Gastroesophageal sphincter (tissue), 3 donors: ENCODE measurements at regions not wholly inside any gene's neighbourhood (a gene's known extent, or its start where the extent isn't known, plus 50 kb on each side); places are given as distances from the start of the nearest gene placed in this dataset.

Experiments
- CTCF ChIP-seq, 4 experiments: fragments of 200-600 bp in 2 of 4; fragments of 450-650 bp in 2 of 4; sonication (generic) in 1 of 4; IDR thresholded peaks; one replicate each; pipeline ENCODE4 v1.5.1; 2017 to 2019; ENCODE audit warnings: antibody characterized with exemption in 4 of 4, mild to moderate bottlenecking in 2 of 4, moderate library complexity in 2 of 4
- EP300 ChIP-seq: sonication (generic); formaldehyde crosslinking; IDR thresholded peaks from one replicate; pipeline ENCODE4 v1.6.1; 2017; ENCODE audit warnings: antibody characterized with exemption, mild to moderate bottlenecking
- POLR2A ChIP-seq, 2 donors: fragments of 450-650 bp; IDR thresholded peaks; one replicate each; pipeline ENCODE4 v1.6.1; 2017; ENCODE audit warnings: antibody characterized with exemption in 2 of 2, mild to moderate bottlenecking in 2 of 2, moderate library complexity in 1 of 2
- POLR2AphosphoS5 ChIP-seq: sonication (generic); formaldehyde crosslinking; IDR thresholded peaks from one replicate; pipeline ENCODE4 v1.6.1; 2017; ENCODE audit warnings: antibody characterized with exemption

- no peak for TF ChIP-seq CTCF (IDR thresholded peaks at IDR 0.05)
- no peak for TF ChIP-seq POLR2AphosphoS5
- TF ChIP-seq POLR2A (IDR thresholded peaks at IDR 0.05) = no peak
- no peak for TF ChIP-seq EP300
Observed at GRCh38 chr2:150030436-150031190, 443.0 kb upstream of the MMADHC start.
